ENCODE measurements at regions not wholly inside any gene's neighbourhood (a gene's known extent, or its start where the extent isn't known, plus 50 kb on each side); places are given as distances from the start of the nearest gene placed in this dataset.
A peak's percentile ranks its signal among the peaks of the same experiment; 100 is the strongest.

DNA sequence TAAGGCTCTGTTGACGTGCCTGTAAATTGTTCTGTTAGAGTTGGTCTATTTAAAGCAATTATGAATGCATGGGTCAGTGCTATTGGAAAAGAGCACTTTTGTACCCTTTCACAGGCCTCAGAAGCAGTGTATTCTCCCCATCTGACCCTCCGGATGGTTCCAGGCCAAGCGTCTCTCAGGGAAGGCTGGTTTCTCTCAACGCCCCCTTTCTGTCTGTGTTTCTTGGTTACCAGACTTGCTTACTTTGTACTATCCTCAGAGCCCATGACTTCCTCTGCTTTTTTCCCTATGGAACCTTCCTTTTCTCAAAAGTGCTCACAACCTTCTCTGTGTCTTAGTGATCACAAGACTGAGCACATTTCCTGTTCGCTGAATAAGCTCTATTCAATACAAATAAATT lies 559.3 kb upstream of the ZFP42 start:
- no peak for TF ChIP-seq CTCF (IDR thresholded peaks at IDR 0.05; ENCODE audit: borderline replicate concordance, extremely low read depth, insufficient read depth)
- Histone ChIP-seq H3K27me3 (ENCODE audit: control insufficient read depth, insufficient read depth, low read length) (no peaks in the 10 kb centered on the region), H3K36me3 (ENCODE audit: control insufficient read depth in 2 of 3, insufficient read depth in 3 of 3, low read length in 3 of 3) (no peaks in the 10 kb centered on the region), H3K4me1 (ENCODE audit: control insufficient read depth in 2 of 3, insufficient read depth in 2 of 3, low read depth in 1 of 3, low read length in 3 of 3) (no peaks in the 10 kb centered on the region), H3K4me3 (ENCODE audit: low read length in 3 of 3) (no peak overlapping the region), H3K9me3 (ENCODE audit: control insufficient read depth in 2 of 3, insufficient read depth in 1 of 3, low read length in 3 of 3) (peaks cover 0 to 7% (median 0%) of the 10 kb centered on the region in 3 donors), H3K27ac (ENCODE audit: low read depth in 2 of 2, low read length in 2 of 2) (no peak overlapping the region), H3K9ac (ENCODE audit: low read length in 3 of 3) (no peak overlapping the region)
- FAIRE-seq (no peak), DNase-seq (no peak)
- intact Hi-C loops (cut with DNase I): no loop called here

- FAIRE-seq: no peak
Observed at GRCh38 chr4:187444061-187444460, 551.5 kb upstream of the ZFP42 start.

DNA sequence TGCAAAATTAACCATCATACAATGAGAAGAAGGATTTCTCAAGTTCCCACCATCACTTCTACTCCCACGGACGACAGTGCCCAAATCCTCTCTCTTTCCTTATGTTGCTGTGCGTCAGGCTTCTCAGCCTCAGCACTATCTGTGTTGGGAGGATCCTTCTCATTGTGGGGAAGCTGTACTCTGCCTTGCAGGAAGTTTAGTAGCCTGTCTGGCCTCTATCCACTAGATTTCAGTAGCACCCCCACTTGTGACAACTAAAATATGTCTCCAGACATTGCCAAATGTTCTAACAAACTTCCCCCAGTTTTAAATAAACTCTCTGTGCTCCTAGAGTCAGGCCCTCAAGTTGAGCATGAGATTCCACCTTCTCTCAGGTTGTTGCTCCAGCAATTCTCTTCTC lies 545.9 kb upstream of the ZFP42 start:
- DNase-seq: no peak
- Histone ChIP-seq H3K9me3 (ENCODE audit: control insufficient read depth in 2 of 3, insufficient read depth in 1 of 3, low read length in 3 of 3) (no peaks in the 10 kb centered on the region), H3K9ac (ENCODE audit: low read length in 3 of 3) (no peak overlapping the region), H3K4me1 (ENCODE audit: control insufficient read depth in 2 of 3, insufficient read depth in 2 of 3, low read depth in 1 of 3, low read length in 3 of 3) (no peaks in the 10 kb centered on the region), H3K4me3 (ENCODE audit: low read length in 3 of 3) (no peak overlapping the region), H3K27me3 (ENCODE audit: control insufficient read depth, insufficient read depth, low read length) (no peaks in the 10 kb centered on the region), H3K27ac (ENCODE audit: low read depth in 2 of 2, low read length in 2 of 2) (no peak overlapping the region), H3K36me3 (ENCODE audit: control insufficient read depth in 2 of 3, insufficient read depth in 3 of 3, low read length in 3 of 3) (no peaks in the 10 kb centered on the region)
- intact Hi-C loops (cut with DNase I): no loop called here
- no peak for FAIRE-seq
- no peak for TF ChIP-seq CTCF (IDR thresholded peaks at IDR 0.05; ENCODE audit: borderline replicate concordance, extremely low read depth, insufficient read depth)

More at GRCh38 chr4:187444061-187444460, 551.5 kb upstream of the ZFP42 start:
- no peak for TF ChIP-seq CTCF (IDR thresholded peaks at IDR 0.05; ENCODE audit: borderline replicate concordance, extremely low read depth, insufficient read depth)
- Histone ChIP-seq H3K27ac (ENCODE audit: low read depth in 2 of 2, low read length in 2 of 2) (no peak overlapping the region), H3K4me3 (ENCODE audit: low read length in 3 of 3) (no peak overlapping the region), H3K36me3 (ENCODE audit: control insufficient read depth in 2 of 3, insufficient read depth in 3 of 3, low read length in 3 of 3) (no peaks in the 10 kb centered on the region), H3K27me3 (ENCODE audit: control insufficient read depth, insufficient read depth, low read length) (no peaks in the 10 kb centered on the region), H3K9me3 (ENCODE audit: control insufficient read depth in 2 of 3, insufficient read depth in 1 of 3, low read length in 3 of 3) (no peaks in the 10 kb centered on the region), H3K9ac (ENCODE audit: low read length in 3 of 3) (no peak overlapping the region), H3K4me1 (ENCODE audit: control insufficient read depth in 2 of 3, insufficient read depth in 2 of 3, low read depth in 1 of 3, low read length in 3 of 3) (no peaks in the 10 kb centered on the region)
- intact Hi-C loops (cut with DNase I): no loop called here
- peak in 2 of 5 donors; percentile 4 to 7 for DNase-seq

GRCh38 chr4:187451776-187452175 lies 543.8 kb upstream of the ZFP42 start:
- H3K9me3 ChIP-seq (ENCODE audit: control insufficient read depth in 2 of 3, insufficient read depth in 1 of 3, low read length in 3 of 3): no peaks in the 10 kb centered on the region
- intact Hi-C loops (cut with DNase I): no loop called here
- no peaks in the 10 kb centered on the region for H3K27me3 ChIP-seq (ENCODE audit: control insufficient read depth, insufficient read depth, low read length)
- no peak overlapping the region for H3K27ac ChIP-seq (ENCODE audit: low read depth in 2 of 2, low read length in 2 of 2)
- H3K36me3 ChIP-seq (ENCODE audit: control insufficient read depth in 2 of 3, insufficient read depth in 3 of 3, low read length in 3 of 3): no peaks in the 10 kb centered on the region
- H3K9ac ChIP-seq (ENCODE audit: low read length in 3 of 3): no peak overlapping the region
- no peak for DNase-seq
- H3K4me3 ChIP-seq (ENCODE audit: low read length in 3 of 3): no peak overlapping the region
- FAIRE-seq: no peak
- no peaks in the 10 kb centered on the region for H3K4me1 ChIP-seq (ENCODE audit: control insufficient read depth in 2 of 3, insufficient read depth in 2 of 3, low read depth in 1 of 3, low read length in 3 of 3)
- no peak for TF ChIP-seq CTCF (IDR thresholded peaks at IDR 0.05; ENCODE audit: borderline replicate concordance, extremely low read depth, insufficient read depth)

Measured in kidney (tissue), 13 donors.